ENCODE measurements at regions not wholly inside any gene's neighbourhood (a gene's known extent, or its start where the extent isn't known, plus 50 kb on each side); places are given as distances from the start of the nearest gene placed in this dataset.

DNA sequence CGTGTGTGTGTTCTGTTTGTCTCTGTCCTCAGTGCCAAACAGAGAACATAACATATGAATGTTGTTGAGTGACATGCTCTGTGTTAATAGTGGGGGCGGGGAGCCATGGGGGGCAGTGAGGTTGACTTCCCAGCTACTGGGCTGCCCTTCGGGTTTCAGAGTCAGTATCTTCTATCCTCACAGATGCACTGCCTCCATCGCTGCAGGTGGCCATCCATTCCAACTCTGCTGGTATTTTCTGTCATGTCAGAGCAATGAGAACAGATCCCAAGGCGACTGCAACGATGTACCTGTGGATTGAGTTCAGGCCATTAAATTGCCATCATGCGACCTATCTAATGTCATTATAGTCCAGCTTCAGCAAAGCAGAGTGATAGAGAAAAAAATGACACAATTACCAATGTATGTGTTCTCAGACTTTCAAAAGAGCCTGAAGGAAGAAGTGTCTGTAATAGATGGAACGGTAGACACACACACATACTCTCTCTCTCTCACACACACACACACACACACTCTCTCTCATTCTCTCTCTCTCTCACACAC lies 418.5 kb downstream of the RWDD3 start:
- DNase-seq (ENCODE audit: low spot score) = no peak
- no TSS peak for BruUV-seq (replicated peaks)
- POLR2A ChIA-PET = interaction anchor here (0.6 kb wide), 1 partner anchor 127 kb away, joined by 3 read pairs; no protein-coding TSS in a partner anchor
- no peak overlapping the region for H3K4me2 ChIP-seq (ENCODE audit: low read length)
- no peak overlapping the region for H3K4me3 ChIP-seq (ENCODE audit: low read depth, low read length, poor library complexity, severe bottlenecking)
- no peaks in the 10 kb centered on the region for H3K9me2 ChIP-seq (ENCODE audit: insufficient read depth, low read length)
- intact Hi-C loops (cut with micrococcal nuclease; ENCODE audit: unreplicated experiment) = no loop called here
- TF ChIP-seq, protein P1, sequence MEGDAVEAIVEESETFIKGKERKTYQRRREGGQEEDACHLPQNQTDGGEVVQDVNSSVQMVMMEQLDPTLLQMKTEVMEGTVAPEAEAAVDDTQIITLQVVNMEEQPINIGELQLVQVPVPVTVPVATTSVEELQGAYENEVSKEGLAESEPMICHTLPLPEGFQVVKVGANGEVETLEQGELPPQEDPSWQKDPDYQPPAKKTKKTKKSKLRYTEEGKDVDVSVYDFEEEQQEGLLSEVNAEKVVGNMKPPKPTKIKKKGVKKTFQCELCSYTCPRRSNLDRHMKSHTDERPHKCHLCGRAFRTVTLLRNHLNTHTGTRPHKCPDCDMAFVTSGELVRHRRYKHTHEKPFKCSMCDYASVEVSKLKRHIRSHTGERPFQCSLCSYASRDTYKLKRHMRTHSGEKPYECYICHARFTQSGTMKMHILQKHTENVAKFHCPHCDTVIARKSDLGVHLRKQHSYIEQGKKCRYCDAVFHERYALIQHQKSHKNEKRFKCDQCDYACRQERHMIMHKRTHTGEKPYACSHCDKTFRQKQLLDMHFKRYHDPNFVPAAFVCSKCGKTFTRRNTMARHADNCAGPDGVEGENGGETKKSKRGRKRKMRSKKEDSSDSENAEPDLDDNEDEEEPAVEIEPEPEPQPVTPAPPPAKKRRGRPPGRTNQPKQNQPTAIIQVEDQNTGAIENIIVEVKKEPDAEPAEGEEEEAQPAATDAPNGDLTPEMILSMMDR (conservative IDR thresholded peaks at IDR 0.05; ENCODE audit: low read length) = no peak
- no peak for TF ChIP-seq EZH2phosphoT487 (IDR thresholded peaks at IDR 0.05; ENCODE audit: borderline replicate concordance, low read depth, low read length)
- no peaks in the 10 kb centered on the region for H3K4me1 ChIP-seq (ENCODE audit: insufficient read depth, low read length, poor library complexity, severe bottlenecking)
- no peaks in the 10 kb centered on the region for H3K79me2 ChIP-seq (ENCODE audit: insufficient read depth, low read depth, low read length)
- no peak overlapping the region for H2AFZ ChIP-seq (ENCODE audit: low read length)
- no peaks in the 10 kb centered on the region for H3K36me3 ChIP-seq (ENCODE audit: insufficient read depth, low read length)
- H4K20me1 ChIP-seq (ENCODE audit: insufficient read depth, low read length) = no peaks in the 10 kb centered on the region
- H3K9me3 ChIP-seq (ENCODE audit: low read length) = no peaks in the 10 kb centered on the region
- no peak overlapping the region for H3K27ac ChIP-seq (ENCODE audit: low read depth, low read length, poor library complexity, severe bottlenecking)
- CTCF ChIA-PET (ENCODE audit: unreplicated experiment) = no interaction called here

DNA sequence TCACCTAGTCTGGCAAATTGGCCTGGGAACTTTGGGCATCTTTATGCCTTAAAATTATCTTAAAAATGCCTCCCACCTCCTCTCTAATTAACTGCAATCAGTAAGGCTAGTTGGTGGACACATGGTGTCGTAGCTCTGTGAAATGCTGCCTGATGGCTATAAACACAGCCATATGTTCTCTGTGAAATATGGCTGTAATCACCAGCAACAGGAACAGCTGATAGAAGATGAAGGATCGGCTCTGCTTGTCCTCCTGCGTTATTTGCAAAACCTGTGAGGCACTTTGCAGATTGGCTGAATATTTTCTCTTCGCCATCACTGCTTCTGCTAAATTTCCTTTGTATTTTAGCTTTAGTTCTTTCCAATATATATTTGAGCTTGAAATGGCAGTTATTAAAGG lies 419.6 kb downstream of the RWDD3 start:
- Histone ChIP-seq H3K36me3 (ENCODE audit: insufficient read depth, low read length) (no peaks in the 10 kb centered on the region), H3K79me2 (ENCODE audit: insufficient read depth, low read depth, low read length) (no peaks in the 10 kb centered on the region), H3K4me1 (ENCODE audit: insufficient read depth, low read length, poor library complexity, severe bottlenecking) (no peaks in the 10 kb centered on the region), H3K9me3 (ENCODE audit: low read length) (no peaks in the 10 kb centered on the region), H4K20me1 (ENCODE audit: insufficient read depth, low read length) (no peaks in the 10 kb centered on the region), H3K27ac (ENCODE audit: low read depth, low read length, poor library complexity, severe bottlenecking) (no peak overlapping the region), H3K4me2 (ENCODE audit: low read length) (no peak overlapping the region), H3K4me3 (ENCODE audit: low read depth, low read length, poor library complexity, severe bottlenecking) (no peak overlapping the region), H2AFZ (ENCODE audit: low read length) (no peak overlapping the region), H3K9me2 (ENCODE audit: insufficient read depth, low read length) (no peaks in the 10 kb centered on the region)
- TF ChIP-seq EZH2phosphoT487 (IDR thresholded peaks at IDR 0.05; ENCODE audit: borderline replicate concordance, low read depth, low read length) = no peak
- TF ChIP-seq, protein P1 (conservative IDR thresholded peaks at IDR 0.05; ENCODE audit: low read length) = no peak
- DNase-seq (ENCODE audit: low spot score) = no peak
- no TSS peak for BruUV-seq (replicated peaks)
- ChIA-PET CTCF (ENCODE audit: unreplicated experiment) (no interaction called here), POLR2A (no interaction called here)
- intact Hi-C loops (cut with micrococcal nuclease; ENCODE audit: unreplicated experiment) = no loop called here

DNA sequence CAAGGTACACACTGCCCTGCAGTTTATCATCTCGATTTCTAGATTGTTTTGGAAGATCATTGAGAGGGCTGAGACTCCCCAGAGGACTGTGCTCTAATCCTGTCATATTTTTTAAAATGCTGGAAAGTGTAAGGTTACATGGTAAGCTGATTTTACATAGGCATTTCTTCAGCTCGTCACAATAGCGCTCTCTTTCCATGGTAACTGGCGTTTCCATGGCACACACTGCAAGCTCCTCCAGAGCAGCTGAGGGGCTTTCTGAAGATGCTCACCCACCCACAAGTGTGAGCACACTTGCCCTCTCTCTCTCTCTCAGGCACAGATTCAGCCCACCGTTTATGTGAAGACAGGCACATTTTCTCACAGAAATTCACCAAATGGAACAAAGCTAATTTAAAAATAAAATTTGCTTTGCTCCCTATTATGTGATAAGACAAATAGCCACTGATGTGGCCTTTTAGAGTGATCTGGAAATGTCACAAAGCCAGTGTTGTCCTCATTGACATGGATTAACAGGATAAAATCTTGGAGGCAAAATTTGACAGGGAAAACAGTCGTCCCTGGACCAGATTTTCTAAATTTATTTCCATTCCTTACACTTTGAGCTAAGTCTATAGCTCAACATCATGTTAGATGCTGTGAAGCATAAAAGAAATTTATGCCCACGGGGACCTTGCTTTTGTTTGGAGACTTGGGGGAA lies 421.5 kb downstream of the RWDD3 start:
- ChIA-PET CTCF (ENCODE audit: unreplicated experiment) (no interaction called here), POLR2A (interaction anchor here (0.7 kb wide), 1 partner anchor 1586 kb away, joined by 3 read pairs; no protein-coding TSS in a partner anchor)
- Histone ChIP-seq H2AFZ (ENCODE audit: low read length) (no peak overlapping the region), H3K4me1 (ENCODE audit: insufficient read depth, low read length, poor library complexity, severe bottlenecking) (no peaks in the 10 kb centered on the region), H3K27ac (ENCODE audit: low read depth, low read length, poor library complexity, severe bottlenecking) (no peak overlapping the region), H3K9me3 (ENCODE audit: low read length) (no peaks in the 10 kb centered on the region), H3K4me2 (ENCODE audit: low read length) (no peak overlapping the region), H3K9me2 (ENCODE audit: insufficient read depth, low read length) (no peaks in the 10 kb centered on the region), H4K20me1 (ENCODE audit: insufficient read depth, low read length) (no peaks in the 10 kb centered on the region), H3K79me2 (ENCODE audit: insufficient read depth, low read depth, low read length) (no peaks in the 10 kb centered on the region), H3K4me3 (ENCODE audit: low read depth, low read length, poor library complexity, severe bottlenecking) (no peak overlapping the region), H3K36me3 (ENCODE audit: insufficient read depth, low read length) (no peaks in the 10 kb centered on the region)
- intact Hi-C loops (cut with micrococcal nuclease; ENCODE audit: unreplicated experiment) = no loop called here
- TF ChIP-seq EZH2phosphoT487 (IDR thresholded peaks at IDR 0.05; ENCODE audit: borderline replicate concordance, low read depth, low read length) = no peak
- TF ChIP-seq, protein P1 (conservative IDR thresholded peaks at IDR 0.05; ENCODE audit: low read length) = no peak
- BruUV-seq (replicated peaks) = no TSS peak
- DNase-seq (ENCODE audit: low spot score) = no peak

Data from OCI-LY7 (cell line).